Cardiac fibroblast (primary cell): ENCODE measurements at regions not wholly inside any gene's neighbourhood (a gene's known extent, or its start where the extent isn't known, plus 50 kb on each side); places are given as distances from the start of the nearest gene placed in this dataset.

Experiments
- DNase-seq, 2 donors: peaks; one replicate each; pipeline versions ENCODE4 v3.0.0 to v3.0.0-alpha.2; 2010; ENCODE audit warnings: low read depth in 2 of 2
- H3K4me3 ChIP-seq, 2 donors: replicated peaks in 1 of 2; 1 replicate in 1 of 2; 2 replicates in 1 of 2; pipeline ENCODE4 v1.5.1; 2011; ENCODE audit warnings: low read depth in 2 of 2, low read length in 2 of 2, mild to moderate bottlenecking in 2 of 2, moderate library complexity in 1 of 2
- CTCF ChIP-seq: IDR thresholded peaks from one replicate; pipeline ENCODE4 v1.5.1; 2011; ENCODE audit warnings: low read depth, mild to moderate bottlenecking, low read length, inconsistent platforms

- no peak overlapping the region for H3K4me3 ChIP-seq
- no peak for TF ChIP-seq CTCF
- peak; percentile 3 to 63 for DNase-seq
Observed at GRCh38 chr11:80136991-80137390, 696.2 kb upstream of the TENM4 start.

GRCh38 chr11:80129396-80129795, 688.6 kb upstream of the TENM4 start:
- no peak overlapping the region for H3K4me3 ChIP-seq
- DNase-seq = no peak
- TF ChIP-seq CTCF = no peak

- no peak overlapping the region for H3K4me3 ChIP-seq
- TF ChIP-seq CTCF = no peak
- DNase-seq = no peak
Observed at GRCh38 chr11:80122211-80122610, 681.4 kb upstream of the TENM4 start.

- no peak for TF ChIP-seq CTCF
- no peak for DNase-seq
- no peak overlapping the region for H3K4me3 ChIP-seq
Observed at GRCh38 chr11:80118073-80118472, 677.2 kb upstream of the TENM4 start.

GRCh38 chr11:80116796-80117195, 676.0 kb upstream of the TENM4 start:
- no peak for TF ChIP-seq CTCF
- H3K4me3 ChIP-seq = no peak overlapping the region
- no peak for DNase-seq

- no peak for TF ChIP-seq CTCF
- H3K4me3 ChIP-seq = no peak overlapping the region
- DNase-seq = no peak
Observed at GRCh38 chr11:80109652-80110051, 668.8 kb upstream of the TENM4 start.

- no peak for DNase-seq
- TF ChIP-seq CTCF = no peak
Observed at GRCh38 chr11:80109031-80109430, 668.2 kb upstream of the TENM4 start.

More at GRCh38 chr11:80109031-80109430, 668.2 kb upstream of the TENM4 start:
- H3K4me3 ChIP-seq = no peak overlapping the region
